ENCODE measurements at regions not wholly inside any gene's neighbourhood (a gene's known extent, or its start where the extent isn't known, plus 50 kb on each side); places are given as distances from the start of the nearest gene placed in this dataset.
"Not testable (repeated sequence)": the region's sequence is repeated elsewhere in the genome, so short reads cannot be mapped to it uniquely, and the experiment has no call there.

DNA sequence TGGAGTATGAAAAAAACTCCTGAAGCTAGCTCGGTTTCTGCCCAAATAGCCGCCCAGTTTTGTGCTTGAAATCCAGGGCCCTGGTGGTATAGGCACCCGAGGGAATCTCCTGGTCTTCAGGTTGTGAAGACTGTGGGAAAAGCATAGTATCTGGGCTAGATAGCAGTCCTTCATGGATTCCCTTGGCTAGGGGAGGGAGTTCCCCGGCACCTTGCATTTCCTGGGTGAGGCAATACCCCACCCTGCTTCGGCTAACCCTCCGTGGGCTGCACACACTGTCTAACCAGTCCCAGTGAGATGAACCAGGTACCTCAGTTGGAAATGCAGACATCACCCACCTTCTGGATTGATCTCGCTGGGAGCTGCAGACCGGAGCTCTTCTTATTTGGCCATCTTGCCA, 184.5 kb upstream of the SLC35B3 start:
- ChIA-PET POLR2A (no interaction called here), CTCF (no interaction called here)
- Mint-ChIP-seq H3K9me3 (peaks cover 36% of the 10 kb centered on the region), H3K36me3 (no peaks in the 10 kb centered on the region), H3K4me1 (ENCODE audit: low read depth) (no peaks in the 10 kb centered on the region), H3K4me3 (no peak overlapping the region), H3K27ac (no peak overlapping the region), H3K27me3 (no peaks in the 10 kb centered on the region)
- intact Hi-C loops (cut with micrococcal nuclease) = no loop called here
- no peak for DNase-seq

DNA sequence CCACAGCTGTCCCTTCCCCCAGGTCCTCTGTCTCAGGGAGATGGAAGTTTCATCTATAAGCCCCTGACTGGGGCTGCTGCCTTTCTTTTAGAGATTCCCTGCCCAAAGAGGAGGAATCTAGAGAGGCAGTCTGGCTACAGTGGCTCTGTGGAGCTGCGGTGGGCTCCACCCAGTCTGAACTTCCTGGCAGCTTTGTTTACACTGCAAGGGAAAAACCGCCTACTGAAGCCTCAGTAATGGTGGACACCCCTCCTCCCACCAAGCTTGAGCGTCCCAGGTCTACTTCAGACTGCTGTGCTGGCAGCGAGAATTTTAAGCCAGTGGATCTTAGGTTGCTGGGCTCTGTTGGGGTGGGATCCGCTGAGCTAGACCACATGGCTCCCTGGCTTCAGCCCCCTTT, 184.1 kb upstream of the SLC35B3 start:
- intact Hi-C loops (cut with micrococcal nuclease); CTCF ChIA-PET: not testable (repeated sequence)

DNA sequence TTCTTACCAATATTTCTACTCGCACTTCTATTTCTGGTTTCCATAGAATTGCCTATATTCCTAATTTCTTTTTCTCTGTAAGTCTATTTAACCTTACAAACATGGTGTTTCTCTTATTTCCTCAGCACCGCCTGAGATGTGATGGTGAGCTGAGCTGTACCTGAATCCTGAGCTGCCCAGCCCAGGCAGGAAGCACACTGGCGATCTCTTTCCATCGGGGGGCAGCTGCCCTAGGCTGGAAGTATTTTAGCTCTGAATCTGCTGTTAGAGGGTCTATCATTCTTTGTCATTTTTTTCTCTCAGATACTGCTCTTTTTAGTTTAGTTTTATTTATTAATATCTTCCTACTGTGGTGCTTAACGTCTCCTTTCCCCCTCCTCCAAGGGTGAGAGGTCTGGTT, 173.4 kb upstream of the SLC35B3 start:
- no peak for DNase-seq
- POLR2A ChIA-PET = no interaction called here
- H3K36me3 Mint-ChIP-seq = no peaks in the 10 kb centered on the region
- no peak overlapping the region for H3K4me3 Mint-ChIP-seq
- no peaks in the 10 kb centered on the region for H3K27me3 Mint-ChIP-seq
- CTCF ChIA-PET = no interaction called here
- H3K27ac Mint-ChIP-seq = no peak overlapping the region
- peaks cover 36% of the 10 kb centered on the region for H3K9me3 Mint-ChIP-seq
- no peaks in the 10 kb centered on the region for H3K4me1 Mint-ChIP-seq (ENCODE audit: low read depth)
- intact Hi-C loops (cut with micrococcal nuclease) = no loop called here

More for the DNA sequence above, 184.1 kb upstream of the SLC35B3 start:
- H3K4me3 Mint-ChIP-seq; H3K4me1 Mint-ChIP-seq (ENCODE audit: low read depth); H3K27me3 Mint-ChIP-seq; H3K27ac Mint-ChIP-seq; POLR2A ChIA-PET; DNase-seq; H3K36me3 Mint-ChIP-seq: not testable (repeated sequence)
- peaks cover 38% of the 10 kb centered on the region for H3K9me3 Mint-ChIP-seq

DNA sequence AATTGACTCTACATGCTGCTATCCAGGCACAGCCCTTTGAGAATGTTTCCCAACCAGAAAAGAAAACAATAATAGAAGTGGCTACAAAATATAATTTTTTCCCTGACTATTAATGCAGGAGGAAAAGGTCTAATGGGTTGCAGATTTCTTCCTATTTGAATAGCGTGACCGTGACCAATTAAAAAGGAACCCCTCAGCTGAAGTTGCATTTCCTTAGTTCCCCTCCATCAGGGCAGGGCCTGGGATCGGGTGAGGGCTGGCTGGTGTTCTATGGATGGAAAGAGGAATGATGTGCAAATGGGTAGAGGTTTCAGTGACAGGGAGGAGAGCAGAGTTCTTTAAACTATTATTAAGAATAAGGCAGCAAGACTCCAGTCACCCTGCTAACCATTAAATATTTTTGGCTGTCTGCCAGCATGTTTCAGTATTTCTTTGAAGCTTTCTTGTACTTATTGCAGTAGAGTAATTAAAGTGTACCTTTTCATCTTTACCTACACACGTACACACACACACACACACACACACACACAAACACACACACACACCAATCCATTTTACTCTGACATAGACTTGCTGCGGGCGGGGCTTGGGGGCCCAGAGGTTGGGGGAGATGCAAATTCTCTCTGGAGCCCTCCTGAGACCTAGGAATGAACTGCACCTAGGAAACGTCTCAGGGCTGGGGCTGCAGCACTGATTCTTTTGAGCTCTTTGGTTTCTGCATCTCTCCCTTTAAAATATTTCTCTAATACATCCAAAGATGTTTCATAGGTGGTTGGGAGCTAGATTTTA, 154.8 kb upstream of the SLC35B3 start:
- Mint-ChIP-seq H3K27me3 (no peaks in the 10 kb centered on the region), H3K27ac (no peak overlapping the region), H3K9me3 (peaks cover 33% of the 10 kb centered on the region), H3K4me3 (no peak overlapping the region), H3K4me1 (ENCODE audit: low read depth) (no peaks in the 10 kb centered on the region), H3K36me3 (no peaks in the 10 kb centered on the region)
- intact Hi-C loops (cut with micrococcal nuclease) = no loop called here
- no peak for DNase-seq
- ChIA-PET CTCF (no interaction called here), POLR2A (no interaction called here)

DNA sequence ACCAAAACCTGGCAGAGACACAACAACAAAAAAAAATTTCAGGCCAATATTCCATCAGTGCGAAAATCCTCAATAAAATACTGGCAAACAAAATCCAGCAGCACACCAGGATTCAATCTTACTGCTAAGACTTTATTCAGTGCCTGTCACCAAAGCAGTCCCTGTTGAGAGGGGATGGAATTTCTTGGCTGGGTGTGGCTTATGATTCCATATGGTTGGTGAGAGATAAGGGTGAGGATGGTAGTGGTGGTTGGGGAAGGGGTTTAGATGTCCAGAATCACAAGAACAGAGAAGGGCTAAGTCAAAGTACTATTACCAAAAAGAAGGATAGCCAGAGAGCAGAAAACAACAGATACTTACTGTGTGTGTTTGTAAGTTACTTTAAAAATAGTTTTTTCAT, 152.8 kb upstream of the SLC35B3 start:
- Mint-ChIP-seq H3K27ac (no peak overlapping the region), H3K4me3 (no peak overlapping the region), H3K36me3 (no peaks in the 10 kb centered on the region), H3K9me3 (peaks cover 24% of the 10 kb centered on the region), H3K27me3 (no peaks in the 10 kb centered on the region), H3K4me1 (ENCODE audit: low read depth) (no peaks in the 10 kb centered on the region)
- ChIA-PET CTCF (no interaction called here), POLR2A (no interaction called here)
- intact Hi-C loops (cut with micrococcal nuclease) = no loop called here
- DNase-seq = no peak

DNA sequence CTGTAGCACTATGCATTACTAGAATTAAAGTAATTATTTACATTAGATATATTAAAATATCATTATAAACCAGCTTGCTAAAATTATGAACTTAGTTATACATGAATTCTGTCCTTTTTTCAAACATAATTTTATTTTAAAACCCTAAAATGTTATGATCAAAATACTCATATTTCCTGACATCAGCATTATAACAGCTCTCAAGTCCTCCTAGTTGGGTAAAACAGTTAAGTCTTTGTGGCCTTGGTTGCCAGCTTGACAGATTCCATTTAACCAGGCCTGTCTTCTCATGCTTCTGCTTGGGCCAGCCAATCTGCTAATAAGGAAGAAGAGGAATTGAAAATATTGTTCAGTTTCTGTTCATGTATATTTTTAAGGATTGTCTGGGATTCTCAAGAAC, 147.9 kb upstream of the SLC35B3 start:
- CTCF ChIA-PET = no interaction called here
- POLR2A ChIA-PET = no interaction called here

DNA sequence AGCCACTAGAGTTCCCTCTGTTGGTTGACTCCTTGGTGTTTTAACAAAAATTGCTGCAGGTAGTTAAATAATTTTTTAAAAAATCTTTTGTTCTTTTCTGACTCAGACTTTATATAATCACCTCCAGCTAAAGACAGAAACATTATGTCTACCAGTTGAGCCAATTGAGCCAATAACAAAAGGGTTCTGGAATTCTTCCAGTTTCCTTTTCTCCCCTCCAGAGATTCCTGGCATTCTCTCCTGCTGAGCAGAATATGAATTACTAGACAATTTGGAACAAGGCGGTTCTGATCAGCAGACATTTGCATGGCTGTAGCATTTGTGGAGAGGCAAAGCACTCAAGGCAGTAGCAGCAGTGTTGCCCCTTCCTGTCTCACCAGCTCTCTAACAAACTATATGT, 144.0 kb upstream of the SLC35B3 start:
- Mint-ChIP-seq H3K27me3 (no peaks in the 10 kb centered on the region), H3K27ac (no peak overlapping the region), H3K9me3 (peaks cover 10% of the 10 kb centered on the region), H3K4me1 (ENCODE audit: low read depth) (no peaks in the 10 kb centered on the region), H3K4me3 (no peak overlapping the region), H3K36me3 (no peaks in the 10 kb centered on the region)
- CTCF ChIA-PET = no interaction called here
- POLR2A ChIA-PET = no interaction called here
- no peak for DNase-seq
- intact Hi-C loops (cut with micrococcal nuclease) = no loop called here

More for the DNA sequence above, 147.9 kb upstream of the SLC35B3 start:
- Mint-ChIP-seq H3K27me3 (no peaks in the 10 kb centered on the region), H3K36me3 (no peaks in the 10 kb centered on the region), H3K27ac (no peak overlapping the region), H3K4me3 (no peak overlapping the region), H3K4me1 (ENCODE audit: low read depth) (no peaks in the 10 kb centered on the region), H3K9me3 (peaks cover 13% of the 10 kb centered on the region)
- intact Hi-C loops (cut with micrococcal nuclease) = no loop called here
- no peak for DNase-seq

DNA sequence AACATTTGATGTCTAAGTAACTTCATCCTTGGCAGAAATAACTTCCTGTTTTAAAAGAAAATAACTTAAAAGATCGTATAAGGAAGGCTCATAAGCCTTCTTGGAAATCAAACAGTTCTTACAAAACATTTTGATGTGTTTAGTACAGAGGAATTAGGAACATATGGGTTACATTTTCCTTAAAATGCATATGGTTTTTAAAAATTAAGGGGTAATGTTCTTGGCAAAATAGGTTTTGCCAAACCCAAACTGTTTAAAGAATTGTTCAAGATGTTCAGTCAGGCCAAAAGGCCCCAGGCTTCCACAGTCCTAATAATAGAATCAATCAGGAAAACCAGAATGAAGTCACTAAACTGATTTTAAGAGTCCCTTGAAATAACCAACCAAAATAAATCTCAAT, 142.7 kb upstream of the SLC35B3 start:
- Mint-ChIP-seq H3K9me3 (peaks cover 11% of the 10 kb centered on the region), H3K36me3 (no peaks in the 10 kb centered on the region), H3K4me1 (ENCODE audit: low read depth) (no peaks in the 10 kb centered on the region), H3K27me3 (no peaks in the 10 kb centered on the region), H3K4me3 (no peak overlapping the region), H3K27ac (no peak overlapping the region)
- ChIA-PET CTCF (no interaction called here), POLR2A (no interaction called here)
- intact Hi-C loops (cut with micrococcal nuclease) = no loop called here
- DNase-seq = no peak

DNA sequence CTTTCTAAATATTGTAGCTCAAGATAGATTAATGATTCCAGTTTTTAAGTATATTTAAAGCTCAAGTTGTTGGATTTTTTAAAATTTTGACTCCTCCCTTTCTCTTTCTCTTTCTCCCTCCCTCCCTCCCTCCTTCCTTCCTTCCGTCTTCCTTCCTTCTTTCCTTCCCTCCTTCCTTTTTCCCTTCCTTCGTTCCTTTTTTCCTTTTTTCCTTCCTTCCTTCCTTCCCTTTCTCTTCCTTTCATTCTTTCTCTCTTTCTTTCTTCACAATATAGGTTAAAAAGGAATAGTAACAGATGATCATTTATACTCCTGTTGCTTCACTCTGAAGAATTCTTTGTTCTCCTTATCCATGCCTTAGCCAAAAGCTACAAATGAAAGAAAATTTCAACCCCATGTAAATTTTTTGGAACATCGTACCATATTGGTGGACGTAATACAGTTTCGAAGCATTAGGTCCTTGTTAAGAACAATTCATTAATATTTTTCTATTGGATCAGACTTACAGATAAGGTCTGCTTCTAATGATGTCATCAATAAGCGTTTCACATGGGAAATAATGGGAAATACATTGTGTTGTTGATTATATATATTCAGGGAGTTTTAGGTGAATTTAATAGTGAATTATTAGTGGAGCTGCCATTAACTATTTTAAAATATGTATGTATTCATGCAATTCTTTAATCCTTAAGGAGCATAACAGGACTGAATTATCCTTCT, 139.6 kb upstream of the SLC35B3 start:
- no peak for DNase-seq
- Mint-ChIP-seq H3K4me3 (no peak overlapping the region), H3K27ac (no peak overlapping the region), H3K36me3 (no peaks in the 10 kb centered on the region), H3K4me1 (ENCODE audit: low read depth) (no peaks in the 10 kb centered on the region), H3K27me3 (no peaks in the 10 kb centered on the region), H3K9me3 (peaks cover 5% of the 10 kb centered on the region)
- POLR2A ChIA-PET = no interaction called here
- CTCF ChIA-PET = no interaction called here
- intact Hi-C loops (cut with micrococcal nuclease) = no loop called here

GRCh38 chr6:8574311-8574710, 139.0 kb upstream of the SLC35B3 start:
- H3K36me3 Mint-ChIP-seq = no peaks in the 10 kb centered on the region
- POLR2A ChIA-PET = no interaction called here

GRCh38 chr6:8570256-8570920, 135.0 kb upstream of the SLC35B3 start:
- Mint-ChIP-seq H3K27ac (no peak overlapping the region), H3K4me1 (ENCODE audit: low read depth) (no peaks in the 10 kb centered on the region), H3K27me3 (no peaks in the 10 kb centered on the region), H3K4me3 (no peak overlapping the region), H3K36me3 (no peaks in the 10 kb centered on the region), H3K9me3 (peaks cover 9% of the 10 kb centered on the region)
- no peak for DNase-seq
- ChIA-PET POLR2A (no interaction called here), CTCF (no interaction called here)
- intact Hi-C loops (cut with micrococcal nuclease) = no loop called here

More at GRCh38 chr6:8574311-8574710, 139.0 kb upstream of the SLC35B3 start:
- intact Hi-C loops (cut with micrococcal nuclease) = no loop called here
- Mint-ChIP-seq H3K27ac (no peak overlapping the region), H3K9me3 (peaks cover 5% of the 10 kb centered on the region), H3K4me1 (ENCODE audit: low read depth) (no peaks in the 10 kb centered on the region), H3K4me3 (no peak overlapping the region), H3K27me3 (no peaks in the 10 kb centered on the region)
- DNase-seq = no peak
- CTCF ChIA-PET = no interaction called here

- DNase-seq = no peak
- H3K36me3 Mint-ChIP-seq = no peaks in the 10 kb centered on the region
- no peak overlapping the region for H3K27ac Mint-ChIP-seq
- no peaks in the 10 kb centered on the region for H3K9me3 Mint-ChIP-seq
- ChIA-PET CTCF (no interaction called here), POLR2A (no interaction called here)
- H3K4me3 Mint-ChIP-seq = no peak overlapping the region
- no peaks in the 10 kb centered on the region for H3K4me1 Mint-ChIP-seq (ENCODE audit: low read depth)
- no peaks in the 10 kb centered on the region for H3K27me3 Mint-ChIP-seq
- intact Hi-C loops (cut with micrococcal nuclease) = no loop called here
Measured at GRCh38 chr6:8562125-8562524, 126.8 kb upstream of the SLC35B3 start.

GRCh38 chr6:8558953-8559352, 123.6 kb upstream of the SLC35B3 start:
- intact Hi-C loops (cut with micrococcal nuclease) = no loop called here
- H3K27me3 Mint-ChIP-seq = no peaks in the 10 kb centered on the region

More at GRCh38 chr6:8558953-8559352, 123.6 kb upstream of the SLC35B3 start:
- ChIA-PET CTCF (no interaction called here), POLR2A (no interaction called here)
- Mint-ChIP-seq H3K27ac (no peak overlapping the region), H3K4me1 (ENCODE audit: low read depth) (no peaks in the 10 kb centered on the region), H3K9me3 (no peaks in the 10 kb centered on the region), H3K4me3 (no peak overlapping the region), H3K36me3 (no peaks in the 10 kb centered on the region)
- no peak for DNase-seq

Measured in activated CD4-positive, alpha-beta memory T cell treated with anti-CD3 and anti-CD28 coated beads for 36 hours (primary cell).